NCI-H345 treated with DMSO at 0.1 percent for 48 hours (cell line): ENCODE measurements at regions not wholly inside any gene's neighbourhood (a gene's known extent, or its start where the extent isn't known, plus 50 kb on each side); places are given as distances from the start of the nearest gene placed in this dataset.

Experiments used
- DNase-seq: peaks from one replicate; lab custom pipeline; 2025; ENCODE audit not compliant: unreplicated experiment; lab: John Stamatoyannopoulos, UW

DNA sequence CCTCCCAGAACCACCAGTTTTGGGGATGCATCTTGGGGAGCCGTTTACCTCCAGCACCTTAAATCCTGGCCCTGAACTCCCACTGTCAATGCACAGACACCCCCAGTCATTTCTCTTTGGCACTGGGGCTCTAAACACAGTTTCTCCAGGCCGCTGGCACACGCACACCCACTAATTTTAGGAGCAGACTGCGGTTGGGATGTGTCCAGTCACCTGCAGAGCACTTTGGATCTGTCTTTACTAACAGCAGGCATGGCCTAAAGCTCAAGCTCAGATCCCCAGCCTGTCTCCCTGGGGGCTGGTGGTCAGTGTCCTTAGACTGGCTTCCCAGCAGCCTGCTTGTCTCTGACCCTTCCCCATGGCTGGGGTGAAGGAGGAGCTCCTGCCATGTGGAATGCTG is 49.9 kb downstream of the SYNE3 start:
- no peak for DNase-seq

- no peak for DNase-seq
Measured at GRCh38 chr14:95465936-95466335, 50.5 kb downstream of the SYNE3 start.

GRCh38 chr14:95465358-95465757 is 51.1 kb downstream of the SYNE3 start:
- no peak for DNase-seq

DNA sequence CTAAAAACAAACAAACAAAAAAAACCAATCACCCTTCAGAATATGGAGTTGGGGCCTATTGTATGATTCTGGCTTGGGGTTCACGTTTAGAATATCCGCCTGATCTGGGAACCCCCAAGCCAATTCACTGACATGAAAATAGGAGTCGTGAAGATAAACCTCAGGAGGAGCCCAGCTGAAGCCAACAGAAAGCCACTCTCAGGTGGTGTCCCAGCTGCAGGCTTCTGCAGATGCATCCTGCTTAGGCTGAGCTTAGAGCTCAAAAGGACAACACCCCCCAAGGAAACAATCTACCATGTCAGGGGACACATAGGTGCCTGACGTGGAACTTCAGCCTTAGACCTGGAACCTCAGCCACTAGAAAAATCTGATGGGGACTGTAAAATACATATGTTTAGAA is 51.9 kb downstream of the SYNE3 start:
- DNase-seq = no peak

DNA sequence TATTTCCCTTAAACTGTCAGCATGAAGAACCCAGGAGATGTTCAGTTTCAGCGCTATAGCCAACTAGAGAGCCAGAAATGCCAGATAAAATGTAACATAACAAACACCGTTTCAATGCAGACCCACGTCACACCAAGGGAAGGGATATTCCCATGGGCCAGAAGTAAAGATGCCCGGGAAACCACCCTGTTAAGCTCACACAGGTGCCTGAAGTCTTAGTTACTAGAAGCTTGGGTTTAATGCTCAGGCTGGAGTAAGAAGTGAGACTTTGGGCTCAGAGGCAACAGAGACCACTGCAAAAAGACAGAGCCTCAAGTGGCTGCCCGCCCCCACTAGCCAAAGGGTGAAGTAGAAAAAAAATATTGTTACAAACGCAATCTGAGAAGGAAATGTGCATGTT is 52.3 kb downstream of the SYNE3 start:
- DNase-seq = no peak

DNA sequence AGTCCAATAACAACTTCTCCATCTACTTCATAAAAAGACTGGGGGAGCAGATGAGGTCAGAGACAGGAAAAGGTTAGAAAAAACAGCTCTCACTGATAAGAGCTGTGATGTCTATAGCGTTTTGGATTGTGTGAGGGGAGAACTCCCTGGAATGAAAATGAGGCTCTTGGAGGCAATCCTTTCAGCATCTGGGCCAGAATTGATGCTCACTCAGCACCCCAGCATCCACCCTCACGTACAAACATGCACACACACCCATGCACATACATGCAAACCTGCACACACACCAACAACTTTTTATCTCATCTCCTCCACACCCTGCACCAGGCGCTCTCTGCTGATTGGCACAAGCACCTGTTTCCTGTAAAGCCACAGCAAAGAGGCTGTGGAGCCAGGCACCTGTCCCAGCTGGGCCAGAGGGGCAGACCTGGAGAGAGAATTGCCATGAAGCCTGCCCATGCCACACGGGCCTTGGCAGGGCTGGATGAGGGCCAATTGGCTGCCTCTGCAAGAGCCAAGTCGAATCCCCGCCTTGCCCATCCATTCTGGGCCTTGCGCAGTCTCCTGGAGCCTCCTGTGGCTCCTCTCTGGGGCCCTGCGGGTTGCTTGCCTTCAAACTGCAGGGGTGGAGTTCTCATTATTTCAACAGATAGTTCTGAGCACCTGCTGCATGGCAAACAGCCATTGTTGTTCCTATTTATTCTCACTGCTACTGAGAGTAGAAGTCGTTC is 53.1 kb downstream of the SYNE3 start:
- peak; percentile 97 for DNase-seq

DNA sequence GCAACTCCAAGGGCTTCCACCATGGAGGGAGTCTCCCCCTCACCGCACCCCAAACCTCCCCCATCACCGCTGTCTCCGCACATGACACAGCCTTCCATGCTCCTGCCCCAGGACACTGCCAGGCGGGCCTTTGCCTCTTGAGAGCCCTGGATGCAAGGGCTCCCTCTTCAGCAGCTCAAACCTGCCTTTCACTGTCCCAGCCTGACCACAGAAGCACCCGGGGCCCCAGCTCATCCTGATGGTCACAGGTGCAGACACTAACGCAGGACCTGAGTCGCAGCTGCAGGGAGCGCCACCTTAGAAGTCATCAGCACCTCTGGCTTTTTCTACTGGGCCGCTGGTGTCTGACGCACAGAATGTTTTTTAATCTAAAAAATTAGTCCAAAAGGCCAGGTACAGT is 54.0 kb downstream of the SYNE3 start:
- no peak for DNase-seq

DNA sequence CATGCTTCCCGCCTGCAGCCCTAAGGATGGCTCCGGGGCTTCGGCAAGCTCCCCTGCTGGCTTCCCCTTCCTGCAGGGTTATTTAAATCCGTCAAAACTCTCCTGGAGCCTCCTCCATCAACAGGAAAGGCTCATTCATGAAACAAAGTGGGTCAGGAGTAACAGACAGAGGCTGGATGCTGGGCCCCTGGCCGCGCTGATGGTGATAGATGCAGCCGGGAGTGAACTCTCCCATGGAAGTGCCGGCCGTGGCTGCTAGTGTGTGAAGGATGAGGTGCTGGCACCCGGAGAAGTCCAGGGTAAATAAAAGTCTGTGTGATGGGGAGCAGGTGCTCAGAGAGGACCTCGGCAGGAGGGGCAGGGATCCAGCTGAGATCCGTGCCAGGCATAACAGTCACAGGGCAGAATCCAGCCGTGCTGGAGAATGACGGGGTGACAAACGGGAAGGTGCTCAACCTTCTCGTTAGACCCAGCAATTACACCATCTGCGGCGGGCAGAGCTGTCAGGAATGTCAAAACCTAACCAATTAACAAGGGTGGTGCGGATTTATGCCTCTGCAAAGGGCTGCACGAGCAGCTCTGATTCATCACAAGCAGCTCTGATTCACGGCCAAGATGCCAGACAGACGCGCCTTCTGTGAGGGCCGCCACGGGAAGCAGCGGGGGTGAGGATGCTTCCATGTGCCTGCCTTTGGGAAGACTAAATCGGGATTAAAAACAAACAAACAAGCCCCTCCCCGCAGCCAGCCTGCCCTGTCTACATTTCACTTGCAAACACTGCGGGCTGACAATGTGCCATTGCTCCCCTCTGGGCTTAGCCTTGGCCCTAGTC is 55.6 kb downstream of the SYNE3 start:
- peak; percentile 95 for DNase-seq

GRCh38 chr14:95458906-95459305 is 57.5 kb downstream of the SYNE3 start:
- no peak for DNase-seq

GRCh38 chr14:95458459-95458858 is 58.0 kb downstream of the SYNE3 start:
- DNase-seq = no peak

- no peak for DNase-seq
Measured at GRCh38 chr14:95456281-95456680, 60.2 kb downstream of the SYNE3 start.

GRCh38 chr14:95455246-95455645 is 61.2 kb downstream of the SYNE3 start:
- DNase-seq = no peak

GRCh38 chr14:95453713-95453980 is 62.8 kb downstream of the SYNE3 start:
- DNase-seq = no peak

- no peak for DNase-seq
Measured at GRCh38 chr14:95452893-95453712, 63.3 kb downstream of the SYNE3 start.

GRCh38 chr14:95452176-95452892 is 64.1 kb downstream of the SYNE3 start:
- no peak for DNase-seq

GRCh38 chr14:95449131-95449530 is 67.3 kb downstream of the SYNE3 start:
- DNase-seq = no peak

DNA sequence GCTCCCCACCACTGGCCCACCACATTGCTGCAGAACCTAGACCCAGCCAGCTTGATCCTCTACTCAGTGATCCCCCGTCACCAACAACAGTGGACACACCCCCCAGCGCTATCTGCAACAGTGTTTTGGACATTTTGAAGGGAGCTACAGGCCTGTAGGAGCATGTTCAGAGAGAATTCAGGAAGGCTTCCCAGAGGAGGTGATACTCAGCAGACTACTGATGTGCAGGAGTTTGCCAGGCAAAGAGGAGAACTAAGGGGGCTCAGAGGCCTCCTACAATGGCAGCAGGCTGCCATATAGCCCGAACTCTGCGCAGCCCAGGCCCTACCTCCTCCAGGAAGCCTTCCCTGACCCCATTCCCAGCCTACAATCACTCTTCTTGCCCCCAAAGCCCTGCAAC is 70.0 kb downstream of the SYNE3 start:
- DNase-seq = no peak

DNA sequence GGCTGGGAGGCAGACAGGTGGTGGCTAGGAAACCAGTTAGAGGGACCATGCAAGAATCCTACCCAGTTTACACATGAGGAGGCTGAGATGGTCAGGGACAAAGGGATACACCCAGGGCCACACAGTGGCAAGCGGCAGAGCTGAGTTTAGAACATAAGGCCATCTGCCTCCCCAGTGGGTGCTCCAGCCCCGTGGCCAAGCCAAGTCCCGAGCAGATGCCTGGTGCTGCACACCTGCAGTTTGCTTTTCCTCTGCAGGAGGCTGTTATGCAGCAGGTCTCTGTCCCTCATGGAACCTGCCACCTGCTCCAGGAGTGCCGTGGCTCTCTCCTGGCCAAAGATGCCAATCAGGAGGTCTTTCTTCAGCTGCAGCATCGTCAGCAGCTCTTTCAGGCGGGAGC is 70.8 kb downstream of the SYNE3 start:
- peak; percentile 83 for DNase-seq

- DNase-seq = no peak
Measured at GRCh38 chr14:95445161-95445560, 71.3 kb downstream of the SYNE3 start.

DNA sequence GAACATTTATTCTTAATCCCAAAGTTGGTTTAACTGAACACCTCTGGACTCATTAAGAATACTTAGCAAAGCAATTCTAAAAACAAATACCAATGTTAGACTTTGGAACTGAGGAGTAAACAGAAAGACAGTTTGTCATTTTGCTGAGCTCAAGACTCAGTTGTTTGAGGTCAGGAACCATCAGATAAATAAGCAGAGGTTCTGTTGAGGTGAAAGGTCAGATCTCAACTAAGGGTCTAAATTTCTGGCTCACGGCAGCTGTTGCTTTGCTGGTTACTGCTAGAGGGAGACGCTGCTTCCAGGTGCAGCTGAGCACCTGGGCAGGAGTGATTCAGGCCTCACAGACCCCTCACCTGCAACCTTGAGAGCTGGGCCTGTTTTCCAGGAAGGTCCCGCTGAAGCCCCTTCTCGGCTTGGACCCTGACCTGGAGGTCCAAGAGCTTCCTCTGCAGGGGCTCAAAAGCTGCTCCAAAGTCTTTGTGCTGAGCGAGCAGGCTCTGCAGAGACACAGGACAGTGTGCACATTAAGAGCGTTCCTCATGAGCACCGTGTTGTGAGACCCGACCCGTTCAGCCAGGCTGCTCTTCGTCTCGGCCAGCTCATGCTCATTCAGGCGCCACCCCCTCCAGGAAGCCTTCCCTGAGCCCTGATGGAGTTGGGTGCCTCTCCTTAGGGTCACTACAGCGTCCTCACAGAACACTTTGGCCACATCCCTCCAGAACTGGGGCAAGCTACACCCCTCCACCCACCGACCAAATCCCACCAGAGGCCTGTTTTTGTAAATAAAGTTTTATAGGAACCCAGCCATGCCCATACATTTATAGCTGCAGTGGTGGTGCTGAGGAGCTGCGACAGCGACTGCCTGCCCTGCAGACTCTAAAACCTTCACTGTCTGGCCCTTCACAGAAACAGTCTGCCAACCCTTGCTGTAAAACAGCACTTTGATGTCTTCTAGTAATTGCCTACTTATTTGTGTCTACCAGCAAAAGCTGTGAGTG is 72.0 kb downstream of the SYNE3 start:
- DNase-seq = no peak
